ENCODE measurements at regions not wholly inside any gene's neighbourhood (a gene's known extent, or its start where the extent isn't known, plus 50 kb on each side); places are given as distances from the start of the nearest gene placed in this dataset.

GRCh38 chr9:135375001-135375400 is 104.6 kb upstream of the PPP1R26 start:
- Histone ChIP-seq H3K9me3 (no peaks in the 10 kb centered on the region), H3K36me3 (no peaks in the 10 kb centered on the region), H3K4me3 (no peak overlapping the region), H3K27me3 (no peaks in the 10 kb centered on the region), H3K27ac (no peak overlapping the region), H3K4me1 (no peaks in the 10 kb centered on the region)
- ATAC-seq (no peak), DNase-seq (no peak)
- intact Hi-C loops (cut with DNase I) = no loop called here
- TF ChIP-seq CTCF (IDR thresholded peaks at IDR 0.05) = no peak

- H3K27me3 ChIP-seq = no peaks in the 10 kb centered on the region
- no peak overlapping the region for H3K27ac ChIP-seq
- no peak for ATAC-seq
- H3K36me3 ChIP-seq = no peaks in the 10 kb centered on the region
- intact Hi-C loops (cut with DNase I) = no loop called here
- no peak for DNase-seq
- H3K4me1 ChIP-seq = no peaks in the 10 kb centered on the region
- H3K9me3 ChIP-seq = no peaks in the 10 kb centered on the region
- no peak overlapping the region for H3K4me3 ChIP-seq
- no peak for TF ChIP-seq CTCF (IDR thresholded peaks at IDR 0.05)
Observed at GRCh38 chr9:135376511-135377265, 102.9 kb upstream of the PPP1R26 start.

- no peaks in the 10 kb centered on the region for H3K9me3 ChIP-seq
- no peak overlapping the region for H3K4me3 ChIP-seq
- no peaks in the 10 kb centered on the region for H3K36me3 ChIP-seq
- DNase-seq (no peak), ATAC-seq (no peak)
- intact Hi-C loops (cut with DNase I) = no loop called here
- no peak overlapping the region for H3K27ac ChIP-seq
- H3K27me3 ChIP-seq = no peaks in the 10 kb centered on the region
- TF ChIP-seq CTCF (IDR thresholded peaks at IDR 0.05) = no peak
- H3K4me1 ChIP-seq = no peaks in the 10 kb centered on the region
Observed at GRCh38 chr9:135377431-135377830, 102.2 kb upstream of the PPP1R26 start.

- DNase-seq (no peak), ATAC-seq (no peak)
- H3K4me3 ChIP-seq = no peak overlapping the region
- no peaks in the 10 kb centered on the region for H3K27me3 ChIP-seq
- no peaks in the 10 kb centered on the region for H3K4me1 ChIP-seq
- intact Hi-C loops (cut with DNase I) = no loop called here
- no peak for TF ChIP-seq CTCF (IDR thresholded peaks at IDR 0.05)
- no peak overlapping the region for H3K27ac ChIP-seq
- H3K9me3 ChIP-seq = no peaks in the 10 kb centered on the region
- H3K36me3 ChIP-seq = no peaks in the 10 kb centered on the region
Observed at GRCh38 chr9:135378751-135379150, 100.8 kb upstream of the PPP1R26 start.

GRCh38 chr9:135379540-135380267 is 99.9 kb upstream of the PPP1R26 start:
- ATAC-seq (no peak), DNase-seq (no peak)
- no peaks in the 10 kb centered on the region for H3K4me1 ChIP-seq
- no peak overlapping the region for H3K4me3 ChIP-seq
- no peak for TF ChIP-seq CTCF (IDR thresholded peaks at IDR 0.05)
- intact Hi-C loops (cut with DNase I) = no loop called here
- no peak overlapping the region for H3K27ac ChIP-seq
- H3K9me3 ChIP-seq = no peaks in the 10 kb centered on the region
- no peaks in the 10 kb centered on the region for H3K27me3 ChIP-seq
- no peaks in the 10 kb centered on the region for H3K36me3 ChIP-seq
